Activated CD8-positive, alpha-beta T cell treated with anti-CD3 and anti-CD28 coated beads for 36 hours (primary cell): ENCODE measurements at regions not wholly inside any gene's neighbourhood (a gene's known extent, or its start where the extent isn't known, plus 50 kb on each side); places are given as distances from the start of the nearest gene placed in this dataset.

ENCODE experiments used
- ATAC-seq: fragments of 200-7000 bp; cut with Tn5 transposase; one replicate; pipeline ENCODE4 v1.10.0; 2021; ENCODE audit warnings: mild to moderate bottlenecking, moderate library complexity
- CTCF ChIA-PET: fragments of 350-600 bp; sonication (Branson Sonifier 250); formaldehyde crosslinking; loops from one replicate; lab custom pipeline; 2021; ENCODE audit warnings: antibody characterized with exemption; lab: Charles Lee
- POLR2A ChIA-PET: fragments of 350-600 bp; sonication (Branson Sonifier 250); formaldehyde crosslinking; loops from one replicate; lab custom pipeline; 2021; ENCODE audit warnings: antibody characterized with exemption; lab: Charles Lee
- DNase-seq: peaks from one replicate; pipeline ENCODE4 v3.0.0-alpha.2; 2020
- H3K27ac Mint-ChIP-seq: one replicate; pipeline ENCODE4 v1.8.0; 2021; ENCODE audit warnings: mild to moderate bottlenecking, mixed read lengths
- H3K27me3 Mint-ChIP-seq: one replicate; pipeline ENCODE4 v1.8.0; 2021; ENCODE audit warnings: mixed read lengths
- H3K36me3 Mint-ChIP-seq: one replicate; pipeline ENCODE4 v1.8.0; 2021; ENCODE audit warnings: low read depth, mixed read lengths
- H3K4me1 Mint-ChIP-seq: one replicate; pipeline ENCODE4 v1.8.0; 2021; ENCODE audit warnings: low read depth, mixed read lengths
- H3K4me3 Mint-ChIP-seq: one replicate; pipeline ENCODE4 v1.8.0; 2021; ENCODE audit warnings: mild to moderate bottlenecking, moderate library complexity, mixed read lengths
- H3K9me3 Mint-ChIP-seq: one replicate; pipeline ENCODE4 v1.8.0; 2021; ENCODE audit warnings: mixed read lengths
- intact Hi-C: fragments of 100-400 bp; cut with micrococcal nuclease; formaldehyde crosslinking; loops from one replicate; pipeline ENCODE4 v1.10.0; 2022
- TF ChIP-seq, protein P1 (sequence below): fragments of 200-600 bp; IDR thresholded peaks from one replicate; pipeline ENCODE4 v1.8.0; 2022; ENCODE audit warnings: antibody characterized with exemption, mild to moderate bottlenecking

DNA sequence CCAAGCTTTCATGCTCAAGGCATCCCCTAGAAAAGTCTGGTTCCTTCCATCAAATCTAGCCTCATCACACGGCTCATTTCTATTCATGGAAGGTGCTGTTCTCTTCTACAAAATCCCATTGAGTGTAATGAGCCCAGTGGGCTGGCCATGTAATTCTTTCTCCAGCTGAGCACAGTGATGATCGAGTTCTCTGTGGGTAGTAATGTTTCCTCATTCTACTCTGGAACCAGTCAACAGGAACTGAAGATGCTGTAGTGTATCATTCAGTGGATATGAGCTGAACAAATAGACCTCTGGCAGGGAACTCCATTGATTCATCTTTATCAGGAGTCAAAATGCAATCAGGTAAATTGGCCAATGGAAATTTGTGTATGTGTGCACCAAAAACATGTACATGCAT, 149.2 kb downstream of the LRRC70 start:
- Mint-ChIP-seq H3K9me3 (no peaks in the 10 kb centered on the region), H3K36me3 (no peaks in the 10 kb centered on the region), H3K4me1 (no peaks in the 10 kb centered on the region), H3K27ac (no peak overlapping the region), H3K27me3 (peaks cover 1% of the 10 kb centered on the region), H3K4me3 (no peak overlapping the region)
- TF ChIP-seq, protein P1, sequence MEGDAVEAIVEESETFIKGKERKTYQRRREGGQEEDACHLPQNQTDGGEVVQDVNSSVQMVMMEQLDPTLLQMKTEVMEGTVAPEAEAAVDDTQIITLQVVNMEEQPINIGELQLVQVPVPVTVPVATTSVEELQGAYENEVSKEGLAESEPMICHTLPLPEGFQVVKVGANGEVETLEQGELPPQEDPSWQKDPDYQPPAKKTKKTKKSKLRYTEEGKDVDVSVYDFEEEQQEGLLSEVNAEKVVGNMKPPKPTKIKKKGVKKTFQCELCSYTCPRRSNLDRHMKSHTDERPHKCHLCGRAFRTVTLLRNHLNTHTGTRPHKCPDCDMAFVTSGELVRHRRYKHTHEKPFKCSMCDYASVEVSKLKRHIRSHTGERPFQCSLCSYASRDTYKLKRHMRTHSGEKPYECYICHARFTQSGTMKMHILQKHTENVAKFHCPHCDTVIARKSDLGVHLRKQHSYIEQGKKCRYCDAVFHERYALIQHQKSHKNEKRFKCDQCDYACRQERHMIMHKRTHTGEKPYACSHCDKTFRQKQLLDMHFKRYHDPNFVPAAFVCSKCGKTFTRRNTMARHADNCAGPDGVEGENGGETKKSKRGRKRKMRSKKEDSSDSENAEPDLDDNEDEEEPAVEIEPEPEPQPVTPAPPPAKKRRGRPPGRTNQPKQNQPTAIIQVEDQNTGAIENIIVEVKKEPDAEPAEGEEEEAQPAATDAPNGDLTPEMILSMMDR = no peak
- POLR2A ChIA-PET = no interaction called here
- CTCF ChIA-PET = no interaction called here
- ATAC-seq (no peak), DNase-seq (no peak)
- intact Hi-C loops = no loop called here

DNA sequence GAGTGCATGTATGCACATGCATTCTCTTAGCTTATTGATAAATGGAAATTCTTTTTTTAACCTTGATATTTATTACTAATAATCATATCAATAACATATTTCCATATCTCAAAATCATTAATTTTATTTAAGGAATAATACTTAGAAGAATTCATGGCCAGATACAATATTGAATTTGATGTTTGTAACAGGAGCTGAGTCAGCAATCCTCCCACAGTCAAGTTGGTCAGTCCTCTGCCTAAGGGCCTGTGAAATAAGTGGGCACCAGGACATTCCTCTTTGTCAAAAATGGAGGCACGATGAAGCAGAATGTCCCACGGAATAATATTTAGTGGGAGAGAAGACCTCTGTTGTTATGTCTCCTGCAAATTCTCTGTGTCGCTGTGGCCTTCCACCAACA, 148.6 kb downstream of the LRRC70 start:
- no peaks in the 10 kb centered on the region for H3K36me3 Mint-ChIP-seq
- no peak overlapping the region for H3K27ac Mint-ChIP-seq
- TF ChIP-seq, protein P1 = no peak
- ChIA-PET POLR2A (no interaction called here), CTCF (no interaction called here)
- DNase-seq (no peak), ATAC-seq (no peak)
- no peak overlapping the region for H3K4me3 Mint-ChIP-seq
- H3K27me3 Mint-ChIP-seq = peaks cover 5% of the 10 kb centered on the region
- no peaks in the 10 kb centered on the region for H3K4me1 Mint-ChIP-seq
- intact Hi-C loops = no loop called here
- H3K9me3 Mint-ChIP-seq = no peaks in the 10 kb centered on the region

DNA sequence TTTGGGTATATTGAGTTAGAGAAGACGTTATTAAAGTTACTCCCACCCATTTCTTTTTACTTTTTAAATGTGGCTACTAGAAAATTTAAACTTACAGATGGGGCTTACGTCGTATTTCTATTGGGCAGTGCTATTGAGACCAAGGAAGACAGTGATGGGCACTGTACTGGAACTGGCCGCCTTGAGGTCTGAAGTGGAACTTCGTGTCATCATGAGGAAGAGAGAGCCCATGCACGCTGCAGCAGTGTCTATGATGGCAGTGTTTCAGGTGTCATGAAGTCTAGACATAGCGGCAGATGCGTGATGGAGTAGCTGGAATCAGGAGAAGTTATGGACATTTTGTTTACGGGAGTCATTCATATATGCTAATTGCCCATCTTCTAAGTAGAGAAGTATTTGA, 143.7 kb downstream of the LRRC70 start:
- Mint-ChIP-seq H3K9me3 (no peaks in the 10 kb centered on the region), H3K4me3 (no peak overlapping the region), H3K27ac (no peak overlapping the region), H3K36me3 (no peaks in the 10 kb centered on the region), H3K27me3 (peaks cover 12% of the 10 kb centered on the region), H3K4me1 (no peaks in the 10 kb centered on the region)
- DNase-seq (no peak), ATAC-seq (no peak)
- ChIA-PET CTCF (interaction anchor here (1.2 kb wide), 1 partner anchor 262 kb away, joined by 3 read pairs; no protein-coding TSS in a partner anchor), POLR2A (no interaction called here)
- TF ChIP-seq, protein P1 = no peak
- intact Hi-C loops = no loop called here

DNA sequence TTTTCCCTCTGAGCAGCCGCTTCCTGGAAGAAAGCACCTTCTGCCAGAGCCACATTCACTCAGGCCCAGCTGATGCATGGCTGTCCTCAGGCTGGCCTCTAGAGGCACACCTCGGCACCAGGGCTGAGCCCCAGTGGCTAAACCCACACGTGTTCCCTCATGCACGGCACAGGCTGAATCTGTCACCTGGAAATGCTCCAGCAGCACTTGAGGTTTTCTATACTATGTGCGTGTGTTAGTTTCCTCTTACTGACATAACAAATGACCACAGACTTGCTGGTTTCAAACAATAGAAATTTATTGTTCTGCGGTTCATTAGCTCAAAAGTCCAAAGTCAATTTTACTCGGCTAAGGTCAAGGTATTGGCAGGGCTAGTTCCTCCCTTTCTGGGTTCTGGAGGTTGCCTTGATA, 141.4 kb downstream of the LRRC70 start:
- ChIA-PET POLR2A (no interaction called here), CTCF (interaction anchor here (2.5 kb wide), 1 partner anchor 260 kb away, joined by 6 read pairs; no protein-coding TSS in a partner anchor)
- DNase-seq (peak; percentile 20), ATAC-seq (peak; percentile 66)
- Mint-ChIP-seq H3K27ac (no peak overlapping the region), H3K36me3 (no peaks in the 10 kb centered on the region), H3K4me3 (no peak overlapping the region), H3K4me1 (no peaks in the 10 kb centered on the region), H3K27me3 (peaks cover 12% of the 10 kb centered on the region), H3K9me3 (no peaks in the 10 kb centered on the region)
- intact Hi-C loops = no loop called here
- TF ChIP-seq, protein P1 = no peak

DNA sequence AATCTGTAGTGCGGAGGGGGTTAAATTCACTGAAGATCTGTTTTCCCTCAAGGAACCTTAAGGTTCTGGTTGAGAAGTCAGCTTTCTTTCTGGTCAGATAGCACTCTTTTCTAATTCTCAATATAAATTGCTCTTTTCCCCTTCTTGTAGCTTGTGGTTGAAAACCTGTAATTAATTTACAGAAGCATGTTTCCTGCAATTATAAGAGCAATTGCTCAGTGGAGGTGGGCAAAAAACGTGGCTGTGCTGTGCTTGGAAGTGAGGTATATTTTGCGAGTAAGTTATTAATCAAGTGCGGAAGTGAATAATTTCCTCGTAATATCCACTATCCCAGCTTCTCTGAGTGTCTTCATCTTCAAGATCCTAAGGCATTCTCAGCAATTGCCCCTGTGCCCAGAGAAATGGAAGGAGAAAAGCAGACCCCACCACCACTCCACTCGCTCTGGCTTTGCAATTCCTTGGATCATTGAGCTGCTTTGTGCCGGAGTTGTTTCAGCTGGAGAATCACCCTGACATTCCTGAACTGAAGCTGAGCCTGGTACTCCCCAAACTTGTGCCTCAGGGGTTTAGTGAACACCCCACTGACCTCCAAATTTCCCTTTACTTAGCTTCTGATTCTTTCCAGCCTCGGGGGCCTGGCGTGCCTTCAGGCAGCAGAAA, 140.6 kb downstream of the LRRC70 start:
- ChIA-PET CTCF (interaction anchor here (0.8 to 2.5 kb wide), 2 partner anchors 12 to 259 kb away, joined by 4 to 6 read pairs; no protein-coding TSS in a partner anchor), POLR2A (no interaction called here)
- Mint-ChIP-seq H3K4me3 (no peak overlapping the region), H3K36me3 (no peaks in the 10 kb centered on the region), H3K27ac (no peak overlapping the region), H3K9me3 (no peaks in the 10 kb centered on the region), H3K4me1 (no peaks in the 10 kb centered on the region), H3K27me3 (peaks cover 11% of the 10 kb centered on the region)
- DNase-seq = no peak
- intact Hi-C loops = no loop called here
- no peak for ATAC-seq
- TF ChIP-seq, protein P1 = no peak
